Ectodermal cell (in vitro differentiated cells): ENCODE measurements at regions not wholly inside any gene's neighbourhood (a gene's known extent, or its start where the extent isn't known, plus 50 kb on each side); places are given as distances from the start of the nearest gene placed in this dataset.

Source experiments
- H3K27ac ChIP-seq: 2 replicates; pipeline ENCODE4 v1.7.0; 2013; ENCODE audit warnings: mild to moderate bottlenecking, low read depth, low read length; ENCODE audit not compliant: insufficient read depth, poor library complexity, severe bottlenecking
- H3K27me3 ChIP-seq: 2 replicates; pipeline ENCODE4 v1.7.0; 2013; ENCODE audit warnings: mild to moderate bottlenecking, low read length; ENCODE audit not compliant: insufficient read depth, control insufficient read depth, poor library complexity, severe bottlenecking
- H3K36me3 ChIP-seq: one replicate; pipeline ENCODE4 v1.7.0; 2013; ENCODE audit warnings: low read length; ENCODE audit not compliant: control insufficient read depth, insufficient read depth
- H3K4me1 ChIP-seq: one replicate; pipeline ENCODE4 v1.7.0; 2013; ENCODE audit warnings: low read length; ENCODE audit not compliant: control insufficient read depth, insufficient read depth
- H3K4me3 ChIP-seq: 2 replicates; pipeline ENCODE4 v1.7.0; 2013; ENCODE audit warnings: low read depth, low read length, control low read depth; ENCODE audit not compliant: insufficient read depth
- H3K9me3 ChIP-seq: 2 replicates; pipeline ENCODE4 v1.7.0; 2013; ENCODE audit warnings: mild to moderate bottlenecking, low read length, moderate library complexity; ENCODE audit not compliant: control insufficient read depth
- WGBS, 2 experiments: methylation state at CpG; one replicate each; pipeline ENCODE4 v1.1.7; 2013; ENCODE audit warnings: missing lambda C conversion rate in 2 of 2; 5-methylcytosine and 5-hydroxymethylcytosine counted together

DNA sequence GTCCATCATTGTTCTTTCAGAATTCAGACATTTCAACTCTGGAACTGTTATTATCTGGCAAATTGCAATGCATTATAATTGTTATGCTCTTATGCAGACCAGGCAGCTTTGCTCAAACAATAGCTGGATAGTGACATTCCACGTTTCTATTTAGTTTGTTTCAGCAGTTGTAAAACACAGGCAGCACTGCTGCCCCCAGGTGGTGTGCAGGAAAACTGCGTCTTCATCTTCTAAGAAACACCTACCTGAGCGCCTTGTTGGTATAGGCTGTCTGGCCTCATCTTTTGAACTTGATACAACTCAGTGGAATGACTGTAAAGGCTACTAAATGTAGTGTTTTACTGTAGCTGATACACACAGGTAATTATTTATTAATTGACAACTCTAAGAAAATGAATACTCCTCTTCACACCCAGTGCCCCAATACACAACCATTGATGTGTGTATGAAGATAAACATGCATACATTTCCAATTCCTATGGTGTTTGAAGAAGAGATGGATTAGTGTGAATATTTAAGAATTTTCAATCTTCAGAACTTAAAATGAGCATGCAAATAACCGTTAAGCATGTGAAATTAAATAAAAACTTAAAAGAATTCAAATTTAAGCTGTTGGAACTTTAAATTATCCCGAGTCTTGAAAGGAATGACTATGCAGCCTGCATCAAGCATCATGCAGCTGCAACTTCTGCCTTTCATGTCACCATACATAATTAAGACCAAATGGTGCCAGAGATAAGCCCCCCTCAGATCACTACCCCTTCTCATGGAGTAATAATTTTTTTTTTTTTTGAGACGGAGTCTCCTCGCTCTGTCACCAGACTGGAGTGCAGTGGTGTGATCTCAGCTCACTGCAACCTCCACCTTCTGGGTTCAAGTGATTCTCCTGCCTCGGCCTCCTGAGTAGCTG is 85.6 kb downstream of the CD8B2 start:
- Histone ChIP-seq H3K4me1 (no peaks in the 10 kb centered on the region), H3K9me3 (no peaks in the 10 kb centered on the region), H3K27me3 (no peaks in the 10 kb centered on the region), H3K27ac (no peak overlapping the region), H3K4me3 (no peak overlapping the region), H3K36me3 (no peaks in the 10 kb centered on the region)
- 76 to 81% methylated on average over 8 of the region's 8 CpGs for WGBS, 2 experiments

DNA sequence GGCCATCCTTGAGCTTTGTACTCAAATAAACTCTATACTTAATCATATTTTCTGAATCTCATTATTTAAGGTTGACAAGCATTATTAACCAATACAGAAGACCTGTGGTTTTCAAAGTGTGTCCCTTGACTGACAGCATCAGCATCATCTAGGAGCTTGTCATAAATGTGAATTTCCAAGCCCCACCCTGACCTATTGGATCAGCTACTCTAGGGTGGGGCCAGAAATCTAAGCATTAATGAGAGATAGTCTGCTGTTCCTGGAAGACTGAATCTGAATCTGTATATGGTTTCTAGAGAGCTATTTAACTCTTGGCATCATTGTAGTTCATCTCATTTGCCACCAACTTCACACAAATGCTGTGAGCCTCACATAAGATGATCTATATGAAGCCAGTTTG is 86.6 kb downstream of the CD8B2 start:
- Histone ChIP-seq H3K9me3 (no peaks in the 10 kb centered on the region), H3K27me3 (no peaks in the 10 kb centered on the region), H3K4me1 (no peaks in the 10 kb centered on the region), H3K36me3 (no peaks in the 10 kb centered on the region), H3K27ac (no peak overlapping the region), H3K4me3 (no peak overlapping the region)

DNA sequence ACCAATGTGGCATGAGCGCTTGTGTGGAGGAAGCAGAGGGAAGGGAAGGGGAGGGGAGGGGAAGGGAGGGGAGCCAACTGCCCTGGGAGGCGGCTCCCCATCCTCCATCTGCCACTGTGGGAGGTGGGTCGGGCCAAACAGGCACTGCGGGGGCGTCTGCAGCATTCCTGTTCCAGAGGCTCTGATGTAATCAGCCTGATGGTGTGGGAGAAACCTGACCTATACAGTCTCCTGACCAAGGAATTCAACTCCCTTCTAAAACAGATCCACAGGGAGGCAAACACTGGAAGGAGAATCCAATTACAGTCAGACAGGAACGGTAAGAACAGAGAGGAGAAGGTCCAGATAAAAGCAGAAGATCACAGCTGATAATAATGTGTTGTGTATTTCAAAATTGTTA is 88.8 kb downstream of the CD8B2 start:
- Histone ChIP-seq H3K9me3 (no peaks in the 10 kb centered on the region), H3K27ac (peak overlapping the region; percentile 2), H3K4me1 (peaks cover 2% of the 10 kb centered on the region), H3K36me3 (no peaks in the 10 kb centered on the region), H3K4me3 (no peak overlapping the region), H3K27me3 (no peaks in the 10 kb centered on the region)
- WGBS, 2 experiments: 13 to 20% methylated on average over 6 of the region's 6 CpGs

DNA sequence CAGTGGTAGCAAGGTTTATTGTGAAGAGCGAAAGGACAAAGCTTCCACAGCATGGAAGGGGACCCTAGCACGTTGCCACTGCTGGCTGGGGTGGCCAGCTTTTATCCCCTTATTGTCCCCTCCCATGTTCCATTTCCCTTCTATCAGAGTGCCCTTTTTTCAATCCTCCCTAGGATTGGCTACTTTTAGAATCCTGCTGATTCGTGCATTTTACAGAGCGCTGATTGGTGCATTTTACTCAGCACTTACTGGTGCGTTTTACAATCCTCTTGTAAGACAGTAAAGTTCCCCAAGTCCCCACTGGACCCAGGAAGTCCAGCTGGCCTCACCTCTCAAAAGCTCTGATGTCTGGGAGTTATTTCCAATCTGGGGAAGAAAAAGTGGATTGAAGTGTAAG is 90.1 kb downstream of the CD8B2 start:
- Histone ChIP-seq H3K27ac (no peak overlapping the region), H3K4me1 (peaks cover 5% of the 10 kb centered on the region), H3K36me3 (no peaks in the 10 kb centered on the region), H3K9me3 (no peaks in the 10 kb centered on the region), H3K4me3 (no peak overlapping the region), H3K27me3 (peaks cover 9% of the 10 kb centered on the region)
- WGBS, 2 experiments: 93 to 94% methylated on average over 5 of the region's 5 CpGs

DNA sequence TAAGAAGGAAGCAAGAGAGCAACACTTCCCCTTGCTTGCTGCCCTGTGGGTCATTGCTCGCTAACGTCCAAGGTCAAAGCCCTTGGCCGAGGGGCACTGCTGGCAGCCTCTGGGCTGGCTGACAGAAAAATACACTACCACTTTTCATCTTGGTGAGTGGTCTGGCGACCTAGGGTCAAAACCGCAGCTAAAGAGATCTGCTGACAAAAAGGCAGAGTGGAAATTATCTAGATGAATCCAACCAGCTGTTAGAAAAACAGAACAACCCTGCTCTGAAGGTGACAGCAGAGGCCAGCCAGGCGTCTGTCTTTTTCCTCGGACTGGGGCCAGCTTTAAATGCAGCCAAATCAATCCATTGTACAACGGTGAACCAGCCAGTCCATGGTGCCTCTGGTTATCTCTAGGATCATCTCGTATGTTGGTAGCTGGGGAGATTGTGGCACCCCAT is 92.6 kb downstream of the CD8B2 start:
- 93% methylated on average over 9 of the region's 9 CpGs for WGBS, 2 experiments
- Histone ChIP-seq H3K36me3 (no peaks in the 10 kb centered on the region), H3K4me3 (no peak overlapping the region), H3K27me3 (peaks cover 9% of the 10 kb centered on the region), H3K4me1 (peaks cover 5% of the 10 kb centered on the region), H3K9me3 (no peaks in the 10 kb centered on the region), H3K27ac (no peak overlapping the region)

DNA sequence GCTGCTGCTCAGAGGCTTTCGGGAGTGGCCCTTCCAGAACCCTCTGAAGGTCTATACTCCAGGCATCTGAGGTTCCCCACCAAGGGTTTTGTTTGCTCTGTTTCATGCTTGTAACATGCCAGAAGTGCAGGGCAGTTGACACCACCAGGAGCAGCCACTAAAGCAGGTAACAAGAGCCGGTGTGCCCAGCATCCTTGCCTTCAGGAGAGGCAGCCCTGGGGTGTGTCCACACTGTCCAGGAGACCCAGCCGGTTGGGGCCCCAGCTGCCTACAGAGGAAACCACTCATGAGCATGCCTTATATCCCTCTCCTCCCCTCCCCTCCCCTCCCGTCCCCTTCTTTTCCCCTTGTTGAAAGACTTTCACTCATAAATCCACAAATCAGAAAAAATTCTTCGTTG is 93.1 kb downstream of the CD8B2 start:
- Histone ChIP-seq H3K27ac (no peak overlapping the region), H3K27me3 (peaks cover 9% of the 10 kb centered on the region), H3K4me3 (no peak overlapping the region), H3K9me3 (no peaks in the 10 kb centered on the region), H3K4me1 (peaks cover 5% of the 10 kb centered on the region), H3K36me3 (no peaks in the 10 kb centered on the region)
- WGBS, 2 experiments: 92 to 95% methylated on average over 5 of the region's 5 CpGs

DNA sequence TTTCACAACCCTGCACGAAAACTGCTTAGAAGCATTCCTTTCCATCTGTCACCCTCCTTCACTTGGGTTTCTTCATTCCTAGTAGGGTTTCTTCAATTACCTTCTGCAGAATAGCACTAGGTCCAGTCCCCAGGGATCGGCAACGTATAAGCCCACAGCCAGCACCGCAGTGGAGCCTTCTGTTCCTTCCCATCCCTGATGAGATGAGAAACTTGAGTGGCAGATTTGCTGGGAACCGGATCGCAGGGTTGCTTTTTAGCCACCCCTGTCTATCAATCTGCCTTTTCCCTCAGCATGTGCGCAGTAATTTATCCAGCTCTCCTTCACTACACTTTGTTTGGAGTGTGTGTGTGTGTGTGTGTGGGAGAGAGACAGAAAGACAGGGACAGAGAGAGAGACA is 94.2 kb downstream of the CD8B2 start:
- Histone ChIP-seq H3K27ac (no peak overlapping the region), H3K4me1 (peaks cover 5% of the 10 kb centered on the region), H3K36me3 (no peaks in the 10 kb centered on the region), H3K27me3 (peaks cover 9% of the 10 kb centered on the region), H3K4me3 (no peak overlapping the region), H3K9me3 (no peaks in the 10 kb centered on the region)
- 86 to 88% methylated on average over 7 of the region's 7 CpGs for WGBS, 2 experiments

DNA sequence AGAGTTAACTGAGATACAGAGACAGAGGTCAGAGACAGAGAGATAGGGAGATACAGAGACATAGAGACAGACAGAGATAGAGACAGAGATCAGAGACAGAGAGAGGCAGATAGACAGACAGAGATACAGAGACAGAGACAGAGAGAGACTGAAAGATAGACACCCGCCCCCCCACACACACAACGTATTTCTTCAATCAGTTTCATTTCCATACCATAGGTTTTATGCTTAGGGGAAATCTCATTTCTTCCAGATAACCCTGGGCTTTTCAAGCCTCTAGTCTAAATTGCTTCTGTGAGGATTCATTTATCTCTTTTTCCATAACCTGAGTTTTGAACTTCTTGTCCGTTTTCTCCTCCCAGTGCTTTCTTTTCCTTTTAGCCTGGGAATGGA is 94.6 kb downstream of the CD8B2 start:
- 68 to 85% methylated on average over 3 of the region's 3 CpGs for WGBS, 2 experiments
- peak overlapping the region; percentile 14 for H3K4me3 ChIP-seq
- H3K27ac ChIP-seq: no peak overlapping the region
- H3K9me3 ChIP-seq: no peaks in the 10 kb centered on the region
- peaks cover 9% of the 10 kb centered on the region for H3K27me3 ChIP-seq
- no peaks in the 10 kb centered on the region for H3K36me3 ChIP-seq
- H3K4me1 ChIP-seq: peaks cover 5% of the 10 kb centered on the region

DNA sequence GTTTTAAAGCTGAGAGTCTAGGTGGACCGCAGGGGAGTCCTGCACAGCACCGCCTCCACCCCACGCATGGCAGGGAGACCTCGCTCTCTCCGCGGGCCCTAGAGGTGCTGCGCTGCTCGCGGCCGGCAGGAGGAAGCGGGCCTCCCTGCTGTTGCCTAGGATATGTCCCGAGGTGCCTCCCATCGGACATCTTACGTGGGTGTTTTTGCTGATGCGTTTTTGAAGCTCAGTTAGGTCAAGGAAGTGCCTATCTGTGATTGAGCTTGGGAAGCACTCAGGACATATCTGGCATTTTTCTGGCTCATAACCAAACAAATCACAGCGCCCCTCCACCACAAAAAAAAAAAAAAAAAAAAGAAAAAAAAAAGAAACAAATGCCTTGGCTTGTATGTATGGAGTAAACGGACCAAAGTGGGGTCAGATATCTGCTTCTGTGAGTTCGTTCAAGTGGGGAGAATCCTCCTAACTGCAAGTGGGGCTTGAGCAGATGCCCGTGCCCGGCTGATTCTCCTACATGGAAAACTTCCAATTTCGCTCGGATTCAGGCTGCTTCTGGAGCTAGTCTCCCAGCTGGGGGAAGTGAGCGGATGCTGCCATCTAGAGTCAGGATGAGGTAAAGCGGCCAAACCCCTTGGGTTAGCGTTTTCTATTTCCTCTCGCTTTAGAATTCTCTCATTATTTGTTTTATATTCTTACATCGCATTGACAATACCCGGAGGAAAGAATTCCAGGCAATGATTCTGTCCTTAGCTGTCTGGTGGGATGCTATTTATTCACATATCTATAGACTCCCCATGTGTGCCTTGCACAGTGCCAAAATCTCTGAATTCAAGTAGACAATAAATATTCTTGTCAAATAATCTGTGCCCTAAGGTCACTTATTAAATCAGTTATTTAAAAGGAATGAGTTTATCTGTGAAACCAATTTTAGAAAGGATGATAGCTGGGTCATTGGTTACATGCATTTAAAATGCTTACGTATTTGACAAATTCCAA is 95.3 kb downstream of the CD8B2 start:
- H3K27me3 ChIP-seq: peaks cover 9% of the 10 kb centered on the region
- peak overlapping the region; percentile 14 for H3K4me3 ChIP-seq
- H3K27ac ChIP-seq: no peak overlapping the region
- H3K4me1 ChIP-seq: peaks cover 5% of the 10 kb centered on the region
- no peaks in the 10 kb centered on the region for H3K36me3 ChIP-seq
- 8% methylated on average over 28 of the region's 29 CpGs for WGBS, 2 experiments
- H3K9me3 ChIP-seq: no peaks in the 10 kb centered on the region
